ENCODE measurements at regions not wholly inside any gene's neighbourhood (a gene's known extent, or its start where the extent isn't known, plus 50 kb on each side); places are given as distances from the start of the nearest gene placed in this dataset.

DNA sequence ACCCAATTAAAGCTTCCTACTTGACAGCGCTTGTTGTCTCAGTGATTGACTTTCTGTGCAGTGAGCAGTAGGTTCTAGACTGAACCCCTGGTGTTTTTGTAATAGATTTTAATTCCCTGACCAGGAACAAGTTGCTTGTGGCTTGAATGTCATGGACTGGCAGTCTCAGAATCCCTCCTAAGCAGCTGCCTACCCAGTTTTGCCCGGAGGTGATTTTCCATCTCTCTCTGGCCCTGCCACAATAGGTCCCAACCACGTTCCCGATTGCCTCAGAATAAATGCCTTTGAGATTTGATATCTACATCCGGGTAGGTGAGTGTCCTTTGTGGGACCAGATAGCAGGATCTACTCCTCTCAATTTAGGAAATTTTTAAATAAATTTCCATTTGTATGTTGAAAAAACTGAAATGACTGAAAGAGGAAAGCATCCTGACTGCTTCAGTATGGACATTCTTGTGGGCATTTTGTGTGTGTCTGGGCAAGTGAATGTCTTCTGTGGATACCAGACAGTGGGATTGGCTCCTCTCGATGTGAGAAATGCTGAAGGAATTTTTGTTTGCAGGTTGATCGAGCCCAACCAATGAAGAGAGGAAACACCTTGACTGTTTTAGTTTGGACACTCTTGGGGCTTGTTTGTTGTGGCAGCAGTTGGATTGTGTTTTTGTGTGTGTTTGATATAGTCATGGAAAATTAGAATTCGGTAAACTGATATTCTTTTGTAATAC, 1607.4 kb downstream of the C4orf33 start:
- no peaks in the 10 kb centered on the region for H4K20me1 ChIP-seq (ENCODE audit: insufficient read depth, low read length)

DNA sequence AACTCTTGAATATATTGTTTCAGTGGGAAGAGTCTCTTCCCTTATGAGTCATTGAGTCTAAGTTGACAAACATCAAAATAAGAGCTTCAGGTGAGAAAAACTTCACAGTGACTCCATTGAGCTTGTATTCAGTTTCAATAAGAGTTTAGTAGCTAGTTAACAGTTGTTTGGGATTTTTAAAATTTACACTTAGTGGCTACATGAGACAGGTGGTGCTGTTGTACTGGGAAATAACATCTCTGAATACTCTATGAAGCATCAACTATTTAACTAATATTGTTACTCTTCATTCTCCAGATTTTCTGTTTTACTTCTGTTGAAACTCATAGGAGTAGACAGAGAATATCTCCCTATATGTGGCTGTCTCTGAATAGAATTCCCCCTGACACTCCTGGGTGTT, 1609.1 kb downstream of the C4orf33 start:
- Histone ChIP-seq H2AFZ (ENCODE audit: low read length) (no peak overlapping the region), H3K4me3 (ENCODE audit: insufficient read depth, low read length) (no peak overlapping the region), H3K9me3 (ENCODE audit: low read depth, low read length) (no peaks in the 10 kb centered on the region), H3K4me1 (ENCODE audit: insufficient read depth, low read length) (no peaks in the 10 kb centered on the region), H3K27me3 (ENCODE audit: insufficient read depth, low read length) (no peaks in the 10 kb centered on the region), H3K36me3 (ENCODE audit: insufficient read depth, low read length) (no peaks in the 10 kb centered on the region), H3K4me2 (ENCODE audit: insufficient read depth, low read length) (no peak overlapping the region), H4K20me1 (ENCODE audit: insufficient read depth, low read length) (no peaks in the 10 kb centered on the region), H3K27ac (ENCODE audit: low read depth, low read length) (no peak overlapping the region), H3K79me2 (ENCODE audit: insufficient read depth, low read length) (no peaks in the 10 kb centered on the region)
- TF ChIP-seq, protein P1, sequence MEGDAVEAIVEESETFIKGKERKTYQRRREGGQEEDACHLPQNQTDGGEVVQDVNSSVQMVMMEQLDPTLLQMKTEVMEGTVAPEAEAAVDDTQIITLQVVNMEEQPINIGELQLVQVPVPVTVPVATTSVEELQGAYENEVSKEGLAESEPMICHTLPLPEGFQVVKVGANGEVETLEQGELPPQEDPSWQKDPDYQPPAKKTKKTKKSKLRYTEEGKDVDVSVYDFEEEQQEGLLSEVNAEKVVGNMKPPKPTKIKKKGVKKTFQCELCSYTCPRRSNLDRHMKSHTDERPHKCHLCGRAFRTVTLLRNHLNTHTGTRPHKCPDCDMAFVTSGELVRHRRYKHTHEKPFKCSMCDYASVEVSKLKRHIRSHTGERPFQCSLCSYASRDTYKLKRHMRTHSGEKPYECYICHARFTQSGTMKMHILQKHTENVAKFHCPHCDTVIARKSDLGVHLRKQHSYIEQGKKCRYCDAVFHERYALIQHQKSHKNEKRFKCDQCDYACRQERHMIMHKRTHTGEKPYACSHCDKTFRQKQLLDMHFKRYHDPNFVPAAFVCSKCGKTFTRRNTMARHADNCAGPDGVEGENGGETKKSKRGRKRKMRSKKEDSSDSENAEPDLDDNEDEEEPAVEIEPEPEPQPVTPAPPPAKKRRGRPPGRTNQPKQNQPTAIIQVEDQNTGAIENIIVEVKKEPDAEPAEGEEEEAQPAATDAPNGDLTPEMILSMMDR (IDR thresholded peaks at IDR 0.05; ENCODE audit: extremely low read depth, low read depth, low read length): no peak
- no peak for DNase-seq (ENCODE audit: insufficient read length, low spot score, missing footprints)

More for the DNA sequence above, 1607.4 kb downstream of the C4orf33 start:
- no peak for DNase-seq (ENCODE audit: insufficient read length, low spot score, missing footprints)
- Histone ChIP-seq H3K36me3 (ENCODE audit: insufficient read depth, low read length) (no peaks in the 10 kb centered on the region), H3K4me3 (ENCODE audit: insufficient read depth, low read length) (no peak overlapping the region), H3K27me3 (ENCODE audit: insufficient read depth, low read length) (no peaks in the 10 kb centered on the region), H2AFZ (ENCODE audit: low read length) (no peak overlapping the region), H3K9me3 (ENCODE audit: low read depth, low read length) (no peaks in the 10 kb centered on the region), H3K4me1 (ENCODE audit: insufficient read depth, low read length) (no peaks in the 10 kb centered on the region), H3K27ac (ENCODE audit: low read depth, low read length) (no peak overlapping the region), H3K79me2 (ENCODE audit: insufficient read depth, low read length) (no peaks in the 10 kb centered on the region), H3K4me2 (ENCODE audit: insufficient read depth, low read length) (no peak overlapping the region)
- TF ChIP-seq, protein P1 (IDR thresholded peaks at IDR 0.05; ENCODE audit: extremely low read depth, low read depth, low read length): no peak

- TF ChIP-seq, protein P1 (IDR thresholded peaks at IDR 0.05; ENCODE audit: extremely low read depth, low read depth, low read length): no peak
- no peak overlapping the region for H3K4me3 ChIP-seq (ENCODE audit: insufficient read depth, low read length)
- no peaks in the 10 kb centered on the region for H3K9me3 ChIP-seq (ENCODE audit: low read depth, low read length)
- no peak overlapping the region for H3K27ac ChIP-seq (ENCODE audit: low read depth, low read length)
- H3K4me1 ChIP-seq (ENCODE audit: insufficient read depth, low read length): no peaks in the 10 kb centered on the region
- no peaks in the 10 kb centered on the region for H4K20me1 ChIP-seq (ENCODE audit: insufficient read depth, low read length)
- no peaks in the 10 kb centered on the region for H3K36me3 ChIP-seq (ENCODE audit: insufficient read depth, low read length)
- no peak for DNase-seq (ENCODE audit: insufficient read length, low spot score, missing footprints)
- H2AFZ ChIP-seq (ENCODE audit: low read length): no peak overlapping the region
- H3K27me3 ChIP-seq (ENCODE audit: insufficient read depth, low read length): no peaks in the 10 kb centered on the region
- H3K79me2 ChIP-seq (ENCODE audit: insufficient read depth, low read length): no peaks in the 10 kb centered on the region
- no peak overlapping the region for H3K4me2 ChIP-seq (ENCODE audit: insufficient read depth, low read length)
Observed at GRCh38 chr4:130712038-130712437, 1616.1 kb downstream of the C4orf33 start.

DNA sequence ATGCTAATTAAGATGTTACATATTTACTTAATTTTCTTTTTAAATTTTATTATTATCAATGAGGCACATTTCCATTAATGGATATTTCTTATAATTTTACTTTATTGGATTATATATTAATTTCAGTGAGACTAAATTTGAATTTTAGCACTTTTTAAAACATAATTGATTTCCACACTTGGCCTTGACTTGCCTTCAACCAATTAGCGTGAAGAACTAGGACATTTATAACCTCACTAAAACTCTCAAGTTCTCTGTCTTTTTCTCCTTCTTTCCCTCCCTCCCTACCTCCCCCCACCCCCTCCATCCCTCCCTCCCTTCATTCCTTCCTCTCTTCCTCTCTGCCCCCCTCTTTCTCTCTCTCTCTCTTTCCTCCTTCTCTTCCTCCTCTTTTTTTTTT, 1618.1 kb downstream of the C4orf33 start:
- TF ChIP-seq, protein P1 (IDR thresholded peaks at IDR 0.05; ENCODE audit: extremely low read depth, low read depth, low read length): no peak
- no peaks in the 10 kb centered on the region for H3K9me3 ChIP-seq (ENCODE audit: low read depth, low read length)
- H3K4me3 ChIP-seq (ENCODE audit: insufficient read depth, low read length): no peak overlapping the region
- no peaks in the 10 kb centered on the region for H3K27me3 ChIP-seq (ENCODE audit: insufficient read depth, low read length)
- DNase-seq (ENCODE audit: insufficient read length, low spot score, missing footprints): no peak
- H3K4me1 ChIP-seq (ENCODE audit: insufficient read depth, low read length): no peaks in the 10 kb centered on the region
- H2AFZ ChIP-seq (ENCODE audit: low read length): no peak overlapping the region
- H3K4me2 ChIP-seq (ENCODE audit: insufficient read depth, low read length): no peak overlapping the region
- no peak overlapping the region for H3K27ac ChIP-seq (ENCODE audit: low read depth, low read length)
- no peaks in the 10 kb centered on the region for H4K20me1 ChIP-seq (ENCODE audit: insufficient read depth, low read length)
- no peaks in the 10 kb centered on the region for H3K79me2 ChIP-seq (ENCODE audit: insufficient read depth, low read length)
- no peaks in the 10 kb centered on the region for H3K36me3 ChIP-seq (ENCODE audit: insufficient read depth, low read length)
